IMR-90 (cell line): ENCODE measurements at regions not wholly inside any gene's neighbourhood (a gene's known extent, or its start where the extent isn't known, plus 50 kb on each side); places are given as distances from the start of the nearest gene placed in this dataset.

Source experiments
- ATAC-seq: fragments of 200-7000 bp; cut with Tn5 transposase; 2 replicates; pipeline ENCODE4 v1.9.1; 2020; ENCODE audit warnings: low read depth, mild to moderate bottlenecking, moderate library complexity
- BruUV-seq: library from RNA; stranded (reverse); fragments of 400-500 nt; replicated peaks from 2 replicates; lab custom pipeline; 2021; lab: Mats Ljungman, UMichigan
- CTCF ChIA-PET: fragments of 300-600 bp; formaldehyde crosslinking; extraction: SDS; loops from one replicate; lab custom pipeline; 2021; ENCODE audit warnings: antibody characterized with exemption; lab: Yijun Ruan, JAX
- POLR2A ChIA-PET: fragments of 300-600 bp; sonication (Branson Sonifier 250); formaldehyde crosslinking; loops from one replicate; lab custom pipeline; 2022; ENCODE audit warnings: antibody characterized with exemption; ENCODE audit not compliant: unreplicated experiment; lab: Charles Lee
- DNase-seq: peaks from one replicate; pipeline ENCODE4 v3.0.0; 2013
- H2AFZ ChIP-seq: replicated peaks from 2 replicates; pipeline ENCODE3; 2013; ENCODE audit warnings: low read length, mild to moderate bottlenecking; ENCODE audit not compliant: poor library complexity
- H2AK5ac ChIP-seq: 2 replicates; pipeline ENCODE4 v1.6.1; 2013; ENCODE audit warnings: low read depth, low read length, inconsistent platforms
- H2AK9ac ChIP-seq: replicated peaks from 2 replicates; pipeline ENCODE3; 2013; ENCODE audit warnings: mild to moderate bottlenecking, low read depth, low read length, moderate library complexity; ENCODE audit not compliant: poor library complexity
- H2BK120ac ChIP-seq: 2 replicates; pipeline ENCODE4 v1.6.1; 2013; ENCODE audit warnings: low read depth, low read length, inconsistent platforms
- H2BK15ac ChIP-seq: 3 replicates; pipeline ENCODE4 v1.6.1; 2013; ENCODE audit warnings: low read depth, low read length, inconsistent platforms
- H2BK20ac ChIP-seq: 2 replicates; pipeline ENCODE4 v1.6.1; 2013; ENCODE audit warnings: low read depth, mild to moderate bottlenecking, inconsistent platforms, low read length, moderate library complexity
- H2BK5ac ChIP-seq: 2 replicates; pipeline ENCODE4 v1.6.1; 2013; ENCODE audit warnings: mild to moderate bottlenecking, low read depth, low read length, inconsistent platforms; ENCODE audit not compliant: poor library complexity, severe bottlenecking
- H3K14ac ChIP-seq: replicated peaks from 2 replicates; pipeline ENCODE4 v1.6.1; 2013; ENCODE audit warnings: low read depth, low read length, inconsistent platforms
- H3K18ac ChIP-seq: 2 replicates; pipeline ENCODE4 v1.6.1; 2013; ENCODE audit warnings: low read depth, low read length, control low read depth
- H3K23ac ChIP-seq: 2 replicates; pipeline ENCODE4 v1.6.1; 2013; ENCODE audit warnings: low read depth, low read length, inconsistent platforms
- H3K27ac ChIP-seq: 2 replicates; pipeline ENCODE4 v1.5.1; 2013; ENCODE audit warnings: mild to moderate bottlenecking, control low read depth, low read length; ENCODE audit not compliant: insufficient read depth
- H3K27me3 ChIP-seq: 2 replicates; pipeline ENCODE4 v1.6.1; 2013; ENCODE audit warnings: low read length; ENCODE audit not compliant: control insufficient read depth, insufficient read depth
- H3K36me3 ChIP-seq: 2 replicates; pipeline ENCODE4 v1.6.1; 2013; ENCODE audit warnings: low read length, mixed read lengths; ENCODE audit not compliant: control insufficient read depth, insufficient read depth
- H3K4ac ChIP-seq: 2 replicates; pipeline ENCODE4 v1.6.1; 2013; ENCODE audit warnings: low read depth, low read length, inconsistent platforms
- H3K4me1 ChIP-seq: 2 replicates; pipeline ENCODE4 v1.6.1; 2013; ENCODE audit warnings: low read length, mixed read lengths; ENCODE audit not compliant: control insufficient read depth, insufficient read depth
- H3K4me2 ChIP-seq: 2 replicates; pipeline ENCODE4 v1.6.1; 2013; ENCODE audit warnings: low read depth, mild to moderate bottlenecking, control low read depth, low read length, moderate library complexity
- H3K4me3 ChIP-seq: 2 replicates; pipeline ENCODE4 v1.5.1; 2013; ENCODE audit warnings: low read depth, mild to moderate bottlenecking, control low read depth, low read length, moderate library complexity; ENCODE audit not compliant: insufficient read depth
- H3K56ac ChIP-seq: 2 replicates; pipeline ENCODE4 v1.6.1; 2013; ENCODE audit warnings: low read length, inconsistent platforms; ENCODE audit not compliant: insufficient read depth; ENCODE audit errors: extremely low read depth
- H3K79me1 ChIP-seq, 2 experiments: 2 replicates each; pipeline ENCODE4 v1.6.1; 2013; ENCODE audit warnings: low read length in 2 of 2, inconsistent platforms in 1 of 2, low read depth in 1 of 2
- H3K9ac ChIP-seq: 2 replicates; pipeline ENCODE4 v1.6.1; 2013; ENCODE audit warnings: low read depth, low read length, control low read depth
- H3K9me1 ChIP-seq: 2 replicates; pipeline ENCODE4 v1.6.1; 2013; ENCODE audit warnings: low read length, inconsistent platforms; ENCODE audit not compliant: insufficient read depth
- H3K9me3 ChIP-seq: 2 replicates; pipeline ENCODE4 v1.6.1; 2013; ENCODE audit warnings: low read length; ENCODE audit not compliant: control insufficient read depth, insufficient read depth
- H4K20me1 ChIP-seq: 2 replicates; pipeline ENCODE4 v1.6.1; 2013; ENCODE audit warnings: low read length, inconsistent platforms; ENCODE audit not compliant: insufficient read depth
- H4K5ac ChIP-seq: 2 replicates; pipeline ENCODE4 v1.6.1; 2013; ENCODE audit warnings: mild to moderate bottlenecking, low read depth, low read length, control low read depth
- H4K8ac ChIP-seq, 2 experiments: 2 replicates each; pipeline ENCODE4 v1.6.1; 2013; ENCODE audit warnings: low read depth in 2 of 2, low read length in 2 of 2, control low read depth in 1 of 2, inconsistent platforms in 1 of 2
- H4K91ac ChIP-seq: 2 replicates; pipeline ENCODE4 v1.6.1; 2013; ENCODE audit warnings: low read depth, low read length, inconsistent platforms; ENCODE audit not compliant: insufficient read depth
- BHLHE40 ChIP-seq: fragments of 150-350 bp; IDR thresholded peaks from 2 replicates; pipeline ENCODE4 v1.6.1; 2016; ENCODE audit warnings: mild to moderate bottlenecking, low read depth, low read length
- CEBPB ChIP-seq: IDR thresholded peaks from 2 replicates; pipeline ENCODE4 v1.6.1; 2012; ENCODE audit warnings: low read depth, low read length, improper control_type of control experiment
- CHD1 ChIP-seq: IDR thresholded peaks from 2 replicates; pipeline ENCODE4 v1.6.1; 2012; ENCODE audit warnings: low read depth, low read length, improper control_type of control experiment
- FOS ChIP-seq: fragments of 150-350 bp; IDR thresholded peaks from 2 replicates; pipeline ENCODE4 v1.6.1; 2016; ENCODE audit warnings: low read depth, low read length
- MAFK ChIP-seq: IDR thresholded peaks from 2 replicates; pipeline ENCODE4 v1.6.1; 2012; ENCODE audit warnings: low read depth, low read length, improper control_type of control experiment
- MAZ ChIP-seq: IDR thresholded peaks from 2 replicates; pipeline ENCODE4 v1.6.1; 2012; ENCODE audit warnings: low read depth, mild to moderate bottlenecking, low read length, improper control_type of control experiment, moderate library complexity, borderline replicate concordance
- MXI1 ChIP-seq: IDR thresholded peaks from 2 replicates; pipeline ENCODE4 v1.6.1; 2012; ENCODE audit warnings: low read depth, mild to moderate bottlenecking, low read length, moderate library complexity, borderline replicate concordance
- NFE2L2 ChIP-seq: fragments of 150-350 bp; IDR thresholded peaks from 2 replicates; pipeline ENCODE4 v1.6.1; 2016; ENCODE audit warnings: low read depth, mild to moderate bottlenecking, low read length
- POLR2A ChIP-seq: IDR thresholded peaks from 2 replicates; pipeline ENCODE4 v1.6.1; 2012; ENCODE audit warnings: mild to moderate bottlenecking, low read depth, low read length
- RAD21 ChIP-seq: IDR thresholded peaks from 2 replicates; pipeline ENCODE4 v1.6.1; 2012; ENCODE audit warnings: low read length, improper control_type of control experiment
- RCOR1 ChIP-seq: IDR thresholded peaks from 2 replicates; pipeline ENCODE4 v1.6.1; 2012; ENCODE audit warnings: mild to moderate bottlenecking, low read length, improper control_type of control experiment; ENCODE audit not compliant: insufficient replicate concordance
- RFX5 ChIP-seq: IDR thresholded peaks from 2 replicates; pipeline ENCODE4 v1.8.0; 2012; ENCODE audit warnings: low read depth, mild to moderate bottlenecking, low read length, moderate library complexity
- SMC3 ChIP-seq: fragments of 150-350 bp; IDR thresholded peaks from 2 replicates; pipeline ENCODE4 v1.6.1; 2016; ENCODE audit warnings: low read depth, mild to moderate bottlenecking, antibody characterized with exemption, low read length, moderate library complexity
- USF2 ChIP-seq: fragments of 150-350 bp; IDR thresholded peaks from 2 replicates; pipeline ENCODE4 v1.6.1; 2017; ENCODE audit warnings: mild to moderate bottlenecking, antibody characterized with exemption, low read length, low read depth
- WGBS, 2 experiments: methylation state at CpG; one replicate each; pipeline versions ENCODE4 v1.1.5 to v1.1.7; 2013; ENCODE audit warnings: missing lambda C conversion rate in 2 of 2; ENCODE audit not compliant: insufficient read length in 1 of 2; ENCODE audit errors: extremely low coverage in 2 of 2; 5-methylcytosine and 5-hydroxymethylcytosine counted together
- dilution Hi-C: fragments of 300-500 bp; cut with HindIII; formaldehyde crosslinking; loops from one replicate; pipeline ENCODE4 v1.14.3; 2018; ENCODE audit warnings: low sequenced_read_pairs; ENCODE audit not compliant: unreplicated experiment
- in situ Hi-C: fragments of 300-500 bp; cut with MboI; formaldehyde crosslinking; loops from 3 replicates; pipeline ENCODE4 v1.14.3; 2019; ENCODE audit warnings: low sequenced_read_pairs, inconsistent platforms, mixed read lengths
- intact Hi-C: fragments of 100-400 bp; cut with micrococcal nuclease; formaldehyde crosslinking; loops from 2 replicates; pipeline ENCODE4 v1.10.0; 2022
- TF ChIP-seq, protein P1 (sequence below): conservative IDR thresholded peaks from 2 replicates; pipeline ENCODE4 v1.5.1; 2012; ENCODE audit warnings: mild to moderate bottlenecking, low read depth, low read length, improper control_type of control experiment
- TF ChIP-seq, protein P2 (sequence below): fragments of 150-350 bp; IDR thresholded peaks from 2 replicates; pipeline ENCODE4 v1.6.1; 2016; ENCODE audit warnings: low read depth, mild to moderate bottlenecking, low read length, moderate library complexity, borderline replicate concordance

- H3K4ac ChIP-seq, result no peak overlapping the region
- no peaks in the 10 kb centered on the region for H3K9me1 ChIP-seq
- no peak overlapping the region for H2BK5ac ChIP-seq
- H3K27ac ChIP-seq, result no peak overlapping the region
- no peak overlapping the region for H2AK5ac ChIP-seq
- no peak for DNase-seq
- H3K4me3 ChIP-seq, result no peak overlapping the region
- H3K56ac ChIP-seq, result no peak overlapping the region
- TF ChIP-seq POLR2A (no peak), FOS (no peak), RAD21 (no peak), MAFK (no peak), RFX5 (no peak), SMC3 (no peak), NFE2L2 (no peak), BHLHE40 (no peak), RCOR1 (no peak), CHD1 (no peak), USF2 (no peak), CEBPB (no peak), MXI1 (no peak), MAZ (no peak)
- TF ChIP-seq, protein P1, sequence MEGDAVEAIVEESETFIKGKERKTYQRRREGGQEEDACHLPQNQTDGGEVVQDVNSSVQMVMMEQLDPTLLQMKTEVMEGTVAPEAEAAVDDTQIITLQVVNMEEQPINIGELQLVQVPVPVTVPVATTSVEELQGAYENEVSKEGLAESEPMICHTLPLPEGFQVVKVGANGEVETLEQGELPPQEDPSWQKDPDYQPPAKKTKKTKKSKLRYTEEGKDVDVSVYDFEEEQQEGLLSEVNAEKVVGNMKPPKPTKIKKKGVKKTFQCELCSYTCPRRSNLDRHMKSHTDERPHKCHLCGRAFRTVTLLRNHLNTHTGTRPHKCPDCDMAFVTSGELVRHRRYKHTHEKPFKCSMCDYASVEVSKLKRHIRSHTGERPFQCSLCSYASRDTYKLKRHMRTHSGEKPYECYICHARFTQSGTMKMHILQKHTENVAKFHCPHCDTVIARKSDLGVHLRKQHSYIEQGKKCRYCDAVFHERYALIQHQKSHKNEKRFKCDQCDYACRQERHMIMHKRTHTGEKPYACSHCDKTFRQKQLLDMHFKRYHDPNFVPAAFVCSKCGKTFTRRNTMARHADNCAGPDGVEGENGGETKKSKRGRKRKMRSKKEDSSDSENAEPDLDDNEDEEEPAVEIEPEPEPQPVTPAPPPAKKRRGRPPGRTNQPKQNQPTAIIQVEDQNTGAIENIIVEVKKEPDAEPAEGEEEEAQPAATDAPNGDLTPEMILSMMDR, result no peak
- TF ChIP-seq, protein P2, sequence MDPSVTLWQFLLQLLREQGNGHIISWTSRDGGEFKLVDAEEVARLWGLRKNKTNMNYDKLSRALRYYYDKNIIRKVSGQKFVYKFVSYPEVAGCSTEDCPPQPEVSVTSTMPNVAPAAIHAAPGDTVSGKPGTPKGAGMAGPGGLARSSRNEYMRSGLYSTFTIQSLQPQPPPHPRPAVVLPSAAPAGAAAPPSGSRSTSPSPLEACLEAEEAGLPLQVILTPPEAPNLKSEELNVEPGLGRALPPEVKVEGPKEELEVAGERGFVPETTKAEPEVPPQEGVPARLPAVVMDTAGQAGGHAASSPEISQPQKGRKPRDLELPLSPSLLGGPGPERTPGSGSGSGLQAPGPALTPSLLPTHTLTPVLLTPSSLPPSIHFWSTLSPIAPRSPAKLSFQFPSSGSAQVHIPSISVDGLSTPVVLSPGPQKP, result no peak
- dilution Hi-C loops (no loop called here), intact Hi-C loops (no loop called here), in situ Hi-C loops (no loop called here)
- ATAC-seq, result no peak
- H3K9me3 ChIP-seq, result no peaks in the 10 kb centered on the region
- no peaks in the 10 kb centered on the region for H3K79me1 ChIP-seq
- no peak overlapping the region for H3K9ac ChIP-seq
- H3K4me2 ChIP-seq, result no peak overlapping the region
- no peak overlapping the region for H3K14ac ChIP-seq
- H4K20me1 ChIP-seq, result no peaks in the 10 kb centered on the region
- H2AK9ac ChIP-seq, result no peak overlapping the region
- H4K5ac ChIP-seq, result no peak overlapping the region
- BruUV-seq, result no TSS peak
- no peaks in the 10 kb centered on the region for H3K4me1 ChIP-seq
- no peak overlapping the region for H4K91ac ChIP-seq
- H2BK120ac ChIP-seq, result no peak overlapping the region
- ChIA-PET POLR2A (no interaction called here), CTCF (no interaction called here)
- no peak overlapping the region for H2BK15ac ChIP-seq
- no peak overlapping the region for H3K18ac ChIP-seq
- no peak overlapping the region for H3K23ac ChIP-seq
- no peak overlapping the region for H2AFZ ChIP-seq
- no peak overlapping the region for H2BK20ac ChIP-seq
- H3K36me3 ChIP-seq, result no peaks in the 10 kb centered on the region
- peaks cover 8% of the 10 kb centered on the region for H3K27me3 ChIP-seq
- no peak overlapping the region for H4K8ac ChIP-seq
- whole genome bisulfite sequencing, 2 experiments, result 67% methylated on average over 2 of the region's 6 CpGs; no CpG with 5 or more reads in 1 of the 2 experiments
These were observed 94.4 kb upstream of the ALX4 start for GRCh38 chr11:44404301-44404700.
